ENCODE measurements at regions not wholly inside any gene's neighbourhood (a gene's known extent, or its start where the extent isn't known, plus 50 kb on each side); places are given as distances from the start of the nearest gene placed in this dataset.
"Not testable (repeated sequence)": the region's sequence is repeated elsewhere in the genome, so short reads cannot be mapped to it uniquely, and the experiment has no call there.

GRCh38 chr2:224126003-224126402 lies 86.9 kb upstream of the SERPINE2 start:
- no peak for DNase-seq (ENCODE audit: low read depth)
- no peak for TF ChIP-seq CTCF (conservative IDR thresholded peaks at IDR 0.05; ENCODE audit: low read depth, low read length)
- H3K4me3 ChIP-seq (ENCODE audit: low read depth, low read length), result no peak overlapping the region

- no peak for TF ChIP-seq CTCF (conservative IDR thresholded peaks at IDR 0.05; ENCODE audit: low read depth, low read length)
- DNase-seq (ENCODE audit: low read depth), result no peak
- no peak overlapping the region for H3K4me3 ChIP-seq (ENCODE audit: low read depth, low read length)
Observed at GRCh38 chr2:224122542-224122941, 83.5 kb upstream of the SERPINE2 start.

GRCh38 chr2:224121406-224122067 lies 82.5 kb upstream of the SERPINE2 start:
- no peak overlapping the region for H3K4me3 ChIP-seq (ENCODE audit: low read depth, low read length)
- TF ChIP-seq CTCF (conservative IDR thresholded peaks at IDR 0.05; ENCODE audit: low read depth, low read length), result no peak
- DNase-seq (ENCODE audit: low read depth), result no peak

GRCh38 chr2:224120986-224121385 lies 81.9 kb upstream of the SERPINE2 start:
- no peak for TF ChIP-seq CTCF (conservative IDR thresholded peaks at IDR 0.05; ENCODE audit: low read depth, low read length)
- no peak overlapping the region for H3K4me3 ChIP-seq (ENCODE audit: low read depth, low read length)
- DNase-seq (ENCODE audit: low read depth), result no peak

- not testable (repeated sequence) for DNase-seq (ENCODE audit: low read depth); H3K4me3 ChIP-seq (ENCODE audit: low read depth, low read length)
Observed at GRCh38 chr2:224119846-224120245, 80.8 kb upstream of the SERPINE2 start.

GRCh38 chr2:224114428-224114827 lies 75.3 kb upstream of the SERPINE2 start:
- no peak overlapping the region for H3K4me3 ChIP-seq (ENCODE audit: low read depth, low read length)
- TF ChIP-seq CTCF (conservative IDR thresholded peaks at IDR 0.05; ENCODE audit: low read depth, low read length), result no peak
- DNase-seq (ENCODE audit: low read depth), result no peak

GRCh38 chr2:224113930-224114329 lies 74.8 kb upstream of the SERPINE2 start:
- not testable (repeated sequence) for H3K4me3 ChIP-seq (ENCODE audit: low read depth, low read length); DNase-seq (ENCODE audit: low read depth)

GRCh38 chr2:224111576-224111975 lies 72.5 kb upstream of the SERPINE2 start:
- peak; percentile 39 for DNase-seq (ENCODE audit: low read depth)
- no peak overlapping the region for H3K4me3 ChIP-seq (ENCODE audit: low read depth, low read length)
- TF ChIP-seq CTCF (conservative IDR thresholded peaks at IDR 0.05; ENCODE audit: low read depth, low read length), result no peak
